Lower lobe of right lung (tissue), 2 donors: ENCODE measurements at regions not wholly inside any gene's neighbourhood (a gene's known extent, or its start where the extent isn't known, plus 50 kb on each side); places are given as distances from the start of the nearest gene placed in this dataset.
A peak's percentile ranks its signal among the peaks of the same experiment; 100 is the strongest.

Experiments used
- ATAC-seq, 2 donors: fragments of 200-7000 bp; cut with Tn5 transposase; one replicate each; pipeline ENCODE4 v1.9.1; 2020 to 2022; ENCODE audit warnings: mild to moderate bottlenecking in 2 of 2, moderate library complexity in 2 of 2
- DNase-seq: peaks from one replicate; pipeline ENCODE4 v3.0.0-alpha.2; 2020
- H3K27ac ChIP-seq: fragments of 200-600 bp; one replicate; pipeline ENCODE4 v1.8.0; 2022
- H3K27me3 ChIP-seq: fragments of 200-600 bp; one replicate; pipeline ENCODE4 v1.8.0; 2022; ENCODE audit warnings: low read depth
- H3K36me3 ChIP-seq: fragments of 200-600 bp; one replicate; pipeline ENCODE4 v1.8.0; 2022; ENCODE audit warnings: mild to moderate bottlenecking
- H3K4me1 ChIP-seq: fragments of 200-600 bp; one replicate; pipeline ENCODE4 v1.8.0; 2022
- H3K4me3 ChIP-seq: fragments of 200-600 bp; one replicate; pipeline ENCODE4 v1.8.0; 2022; ENCODE audit warnings: mild to moderate bottlenecking
- H3K9me3 ChIP-seq: fragments of 200-600 bp; one replicate; pipeline ENCODE4 v1.8.0; 2022
- CTCF ChIP-seq: fragments of 200-600 bp; IDR thresholded peaks from one replicate; pipeline ENCODE4 v1.8.0; 2022; ENCODE audit warnings: antibody characterized with exemption, mild to moderate bottlenecking
- intact Hi-C: fragments of 100-400 bp; cut with DNase I; formaldehyde crosslinking; loops from one replicate; pipeline ENCODE4 v1.11.0; 2022
- donor health status: DM: no; HTN: yes; CAD: no; lungs with severe emphysema.

DNA sequence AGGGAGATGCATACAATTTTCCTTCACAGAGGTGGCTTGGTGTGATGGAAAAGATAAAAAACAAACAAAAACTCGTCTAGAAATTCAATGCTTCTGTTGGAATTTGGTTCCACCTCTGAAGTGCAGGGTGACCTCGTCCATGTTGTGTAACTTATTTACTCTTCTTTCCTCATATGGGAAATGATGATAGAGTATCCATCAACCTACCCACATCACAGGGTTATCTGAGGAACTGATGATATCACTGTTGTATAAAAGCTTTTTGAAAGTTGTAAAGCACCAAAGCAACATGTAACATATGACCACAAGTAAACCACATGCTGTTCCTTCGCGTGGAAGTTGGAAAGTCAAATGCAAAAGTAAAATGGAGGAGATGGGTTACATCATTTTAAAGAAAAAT, 212.0 kb upstream of the SGK1 start:
- TF ChIP-seq CTCF, result no peak
- Histone ChIP-seq H3K4me3 (no peak overlapping the region), H3K27me3 (no peaks in the 10 kb centered on the region), H3K36me3 (no peaks in the 10 kb centered on the region), H3K9me3 (no peaks in the 10 kb centered on the region), H3K27ac (no peak overlapping the region), H3K4me1 (peaks cover 7% of the 10 kb centered on the region)
- DNase-seq (no peak), ATAC-seq (peak; percentile 69 to 71)
- intact Hi-C loops, result no loop called here

- no peak for TF ChIP-seq CTCF
- intact Hi-C loops, result no loop called here
- no peaks in the 10 kb centered on the region for H3K9me3 ChIP-seq
- no peaks in the 10 kb centered on the region for H3K36me3 ChIP-seq
- H3K4me3 ChIP-seq, result no peak overlapping the region
- no peak for ATAC-seq
- H3K27ac ChIP-seq, result no peak overlapping the region
- H3K4me1 ChIP-seq, result peaks cover 7% of the 10 kb centered on the region
- DNase-seq, result no peak
- H3K27me3 ChIP-seq, result no peaks in the 10 kb centered on the region
Observed at GRCh38 chr6:134529305-134529704, 211.4 kb upstream of the SGK1 start.

GRCh38 chr6:134527108-134527787, 209.3 kb upstream of the SGK1 start:
- no peak for DNase-seq

GRCh38 chr6:134525190-134525868, 207.4 kb upstream of the SGK1 start:
- no peaks in the 10 kb centered on the region for H3K27me3 ChIP-seq
- no peak for ATAC-seq
- H3K9me3 ChIP-seq, result no peaks in the 10 kb centered on the region
- H3K36me3 ChIP-seq, result no peaks in the 10 kb centered on the region
- H3K4me3 ChIP-seq, result no peak overlapping the region
- no peak overlapping the region for H3K27ac ChIP-seq
- no peak for TF ChIP-seq CTCF
- no peak for DNase-seq
- intact Hi-C loops, result no loop called here
- peaks cover 12% of the 10 kb centered on the region for H3K4me1 ChIP-seq

More at GRCh38 chr6:134527108-134527787, 209.3 kb upstream of the SGK1 start:
- Histone ChIP-seq H3K4me3 (no peak overlapping the region), H3K9me3 (no peaks in the 10 kb centered on the region), H3K36me3 (no peaks in the 10 kb centered on the region), H3K27me3 (no peaks in the 10 kb centered on the region), H3K4me1 (no peaks in the 10 kb centered on the region), H3K27ac (no peak overlapping the region)
- intact Hi-C loops, result no loop called here
- no peak for TF ChIP-seq CTCF
- ATAC-seq, result no peak

GRCh38 chr6:134523903-134524650, 206.2 kb upstream of the SGK1 start:
- no peaks in the 10 kb centered on the region for H3K36me3 ChIP-seq
- no peak overlapping the region for H3K4me3 ChIP-seq
- no peak for TF ChIP-seq CTCF
- ATAC-seq (peak; percentile 68 to 76), DNase-seq (no peak)
- no peaks in the 10 kb centered on the region for H3K27me3 ChIP-seq
- H3K9me3 ChIP-seq, result no peaks in the 10 kb centered on the region
- no peak overlapping the region for H3K27ac ChIP-seq
- H3K4me1 ChIP-seq, result peaks cover 23% of the 10 kb centered on the region
- intact Hi-C loops, result no loop called here
